ENCODE measurements at regions not wholly inside any gene's neighbourhood (a gene's known extent, or its start where the extent isn't known, plus 50 kb on each side); places are given as distances from the start of the nearest gene placed in this dataset.

DNA sequence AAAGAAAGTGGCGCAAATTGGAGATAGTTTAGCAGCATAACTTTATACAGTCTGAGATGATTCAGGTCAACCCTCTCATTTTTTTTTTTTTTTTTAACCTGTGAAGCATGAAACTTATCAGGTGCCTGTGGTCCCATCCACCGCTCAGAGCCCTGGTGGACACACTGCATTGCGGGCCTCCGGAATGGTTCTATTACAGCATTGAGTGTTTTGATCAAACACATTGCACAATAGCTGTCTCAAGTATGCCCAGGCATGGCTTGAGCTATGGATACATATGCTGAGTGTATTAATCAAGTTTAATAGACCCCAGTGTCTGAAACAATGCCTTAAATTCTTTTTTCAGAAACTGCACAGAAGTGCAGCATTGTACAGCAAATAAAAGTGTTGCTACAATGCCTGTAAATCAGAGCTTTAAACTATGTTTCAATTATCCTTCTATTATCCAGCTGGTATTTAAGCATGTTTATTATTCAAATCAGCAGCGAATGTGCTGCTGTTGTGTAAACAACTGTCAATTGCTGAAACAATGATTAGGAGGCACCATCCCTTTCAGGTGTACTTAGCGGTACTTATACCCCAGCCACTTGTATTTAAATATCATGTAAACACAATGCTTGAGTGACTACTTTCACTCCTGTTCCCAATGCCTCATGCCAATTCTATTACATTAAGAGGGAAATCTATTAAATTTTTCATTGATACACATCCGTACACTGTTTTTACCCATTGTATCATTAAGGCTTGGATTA, 456.6 kb downstream of the RPS6KC1 start:
- TF ChIP-seq, protein P1, sequence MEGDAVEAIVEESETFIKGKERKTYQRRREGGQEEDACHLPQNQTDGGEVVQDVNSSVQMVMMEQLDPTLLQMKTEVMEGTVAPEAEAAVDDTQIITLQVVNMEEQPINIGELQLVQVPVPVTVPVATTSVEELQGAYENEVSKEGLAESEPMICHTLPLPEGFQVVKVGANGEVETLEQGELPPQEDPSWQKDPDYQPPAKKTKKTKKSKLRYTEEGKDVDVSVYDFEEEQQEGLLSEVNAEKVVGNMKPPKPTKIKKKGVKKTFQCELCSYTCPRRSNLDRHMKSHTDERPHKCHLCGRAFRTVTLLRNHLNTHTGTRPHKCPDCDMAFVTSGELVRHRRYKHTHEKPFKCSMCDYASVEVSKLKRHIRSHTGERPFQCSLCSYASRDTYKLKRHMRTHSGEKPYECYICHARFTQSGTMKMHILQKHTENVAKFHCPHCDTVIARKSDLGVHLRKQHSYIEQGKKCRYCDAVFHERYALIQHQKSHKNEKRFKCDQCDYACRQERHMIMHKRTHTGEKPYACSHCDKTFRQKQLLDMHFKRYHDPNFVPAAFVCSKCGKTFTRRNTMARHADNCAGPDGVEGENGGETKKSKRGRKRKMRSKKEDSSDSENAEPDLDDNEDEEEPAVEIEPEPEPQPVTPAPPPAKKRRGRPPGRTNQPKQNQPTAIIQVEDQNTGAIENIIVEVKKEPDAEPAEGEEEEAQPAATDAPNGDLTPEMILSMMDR (IDR thresholded peaks at IDR 0.05): no peak
- TF ChIP-seq EMX1 (CRISPR knock-in tag; IDR thresholded peaks at IDR 0.05): no peak
- TF ChIP-seq, protein P2, sequence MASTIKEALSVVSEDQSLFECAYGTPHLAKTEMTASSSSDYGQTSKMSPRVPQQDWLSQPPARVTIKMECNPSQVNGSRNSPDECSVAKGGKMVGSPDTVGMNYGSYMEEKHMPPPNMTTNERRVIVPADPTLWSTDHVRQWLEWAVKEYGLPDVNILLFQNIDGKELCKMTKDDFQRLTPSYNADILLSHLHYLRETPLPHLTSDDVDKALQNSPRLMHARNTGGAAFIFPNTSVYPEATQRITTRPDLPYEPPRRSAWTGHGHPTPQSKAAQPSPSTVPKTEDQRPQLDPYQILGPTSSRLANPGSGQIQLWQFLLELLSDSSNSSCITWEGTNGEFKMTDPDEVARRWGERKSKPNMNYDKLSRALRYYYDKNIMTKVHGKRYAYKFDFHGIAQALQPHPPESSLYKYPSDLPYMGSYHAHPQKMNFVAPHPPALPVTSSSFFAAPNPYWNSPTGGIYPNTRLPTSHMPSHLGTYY (CRISPR knock-in tag; IDR thresholded peaks at IDR 0.05): no peak
